ENCODE measurements at regions not wholly inside any gene's neighbourhood (a gene's known extent, or its start where the extent isn't known, plus 50 kb on each side); places are given as distances from the start of the nearest gene placed in this dataset.

DNA sequence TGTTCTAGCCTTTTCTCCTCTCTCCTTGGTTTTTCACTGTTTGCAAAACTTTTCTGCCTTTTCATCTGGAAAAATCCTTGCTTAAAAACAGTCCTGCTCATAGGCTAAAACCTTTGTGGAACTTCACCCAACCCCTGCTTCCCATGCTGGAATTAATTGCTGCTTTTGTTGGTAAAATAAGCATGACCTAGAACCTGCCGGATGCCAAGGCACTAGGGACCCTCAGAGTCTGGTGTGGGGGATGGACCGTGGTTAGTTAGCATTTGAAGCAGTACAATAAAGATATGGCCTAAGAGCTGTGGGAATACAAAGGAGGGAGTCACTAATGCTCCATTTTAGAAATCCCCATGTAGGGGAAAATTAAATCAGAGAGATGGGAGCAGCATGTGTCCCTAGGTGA lies 326.3 kb downstream of the KCNRG start:
- intact Hi-C loops (cut with micrococcal nuclease) = no loop called here
- Histone ChIP-seq H3K27ac (ENCODE audit: low read length in 2 of 2) (no peak overlapping the region), H3K27me3 (replicated peaks in 1 of 4; ENCODE audit: control extremely low read depth in 1 of 4, control insufficient read depth in 3 of 4, insufficient read depth in 4 of 4, low read length in 3 of 4) (no peaks in the 10 kb centered on the region), H2AFZ (ENCODE audit: insufficient read depth, low read depth, low read length, poor library complexity, severe bottlenecking) (no peak overlapping the region), H3K36me3 (replicated peaks in 1 of 2; ENCODE audit: control extremely low read depth in 1 of 2, control insufficient read depth in 1 of 2, extremely low read depth in 1 of 2, insufficient read depth in 2 of 2, low read length in 1 of 2) (peaks cover 0 to 1% of the 10 kb centered on the region in 2 experiments), H3K4me1 (ENCODE audit: control insufficient read depth in 2 of 2, insufficient read depth in 2 of 2, low read length in 2 of 2) (peaks cover 0 to 4% of the 10 kb centered on the region in 2 donors), H3K79me2 (ENCODE audit: control insufficient read depth, insufficient read depth, low read length) (no peaks in the 10 kb centered on the region), H4K20me1 (ENCODE audit: control insufficient read depth, insufficient read depth, low read length, poor library complexity, severe bottlenecking) (no peaks in the 10 kb centered on the region), H3K9me3 (ENCODE audit: control extremely low read depth in 1 of 3, control insufficient read depth in 2 of 3, insufficient read depth in 1 of 3, low read length in 2 of 3) (peaks cover 5 to 11% (median 5%) of the 10 kb centered on the region in 3 donors), H3K4me3 (ENCODE audit: control extremely low read depth in 1 of 5, extremely low read depth in 1 of 5, insufficient read depth in 1 of 5, low read depth in 2 of 5, low read length in 4 of 5) (no peak overlapping the region), H3K4me2 (replicated peaks; ENCODE audit: low read depth, low read length, poor library complexity, severe bottlenecking) (no peak overlapping the region), H3K9ac (ENCODE audit: low read length) (no peak overlapping the region)
- TF ChIP-seq EZH2 (IDR thresholded peaks at IDR 0.05; ENCODE audit: borderline replicate concordance, insufficient read depth, low read depth, low read length, poor library complexity, severe bottlenecking) = no peak
- TF ChIP-seq, protein P1, sequence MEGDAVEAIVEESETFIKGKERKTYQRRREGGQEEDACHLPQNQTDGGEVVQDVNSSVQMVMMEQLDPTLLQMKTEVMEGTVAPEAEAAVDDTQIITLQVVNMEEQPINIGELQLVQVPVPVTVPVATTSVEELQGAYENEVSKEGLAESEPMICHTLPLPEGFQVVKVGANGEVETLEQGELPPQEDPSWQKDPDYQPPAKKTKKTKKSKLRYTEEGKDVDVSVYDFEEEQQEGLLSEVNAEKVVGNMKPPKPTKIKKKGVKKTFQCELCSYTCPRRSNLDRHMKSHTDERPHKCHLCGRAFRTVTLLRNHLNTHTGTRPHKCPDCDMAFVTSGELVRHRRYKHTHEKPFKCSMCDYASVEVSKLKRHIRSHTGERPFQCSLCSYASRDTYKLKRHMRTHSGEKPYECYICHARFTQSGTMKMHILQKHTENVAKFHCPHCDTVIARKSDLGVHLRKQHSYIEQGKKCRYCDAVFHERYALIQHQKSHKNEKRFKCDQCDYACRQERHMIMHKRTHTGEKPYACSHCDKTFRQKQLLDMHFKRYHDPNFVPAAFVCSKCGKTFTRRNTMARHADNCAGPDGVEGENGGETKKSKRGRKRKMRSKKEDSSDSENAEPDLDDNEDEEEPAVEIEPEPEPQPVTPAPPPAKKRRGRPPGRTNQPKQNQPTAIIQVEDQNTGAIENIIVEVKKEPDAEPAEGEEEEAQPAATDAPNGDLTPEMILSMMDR (IDR thresholded peaks at IDR 0.05) = no peak
- ATAC-seq (ENCODE audit: low read depth) = no peak
- whole genome bisulfite sequencing (ENCODE audit: insufficient coverage) = 100% methylated on average over 2 of the region's 2 CpGs
- ChIA-PET POLR2A (no interaction called here), CTCF (no interaction called here)
- Mint-ChIP-seq H3K9me3 (ENCODE audit: insufficient read depth) (no peaks in the 10 kb centered on the region), H3K27me3 (no peaks in the 10 kb centered on the region), H3K4me3 (no peak overlapping the region), H3K4me1 (peaks cover 3% of the 10 kb centered on the region), H3K27ac (no peak overlapping the region)
- no peak for DNase-seq

DNA sequence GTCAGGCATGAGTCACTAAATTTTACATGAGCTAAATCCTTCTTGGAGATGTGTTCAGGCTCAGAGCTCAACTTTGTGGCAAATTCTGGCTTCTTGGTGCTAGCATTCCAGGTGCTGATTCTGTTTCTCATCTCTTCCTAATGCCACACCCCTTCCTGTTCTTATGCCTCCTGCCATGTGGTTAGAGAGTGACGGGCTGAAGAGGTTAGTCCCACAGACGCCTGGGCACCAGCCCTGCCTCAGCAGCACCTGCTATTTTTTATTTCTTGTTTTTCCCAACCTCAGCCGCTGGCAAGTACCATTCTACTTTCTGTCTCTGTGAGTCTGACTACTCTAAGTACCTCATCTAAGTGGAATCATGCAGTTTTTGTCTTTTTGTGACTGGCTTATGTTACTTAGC lies 329.5 kb downstream of the KCNRG start:
- no peak overlapping the region for H3K4me3 Mint-ChIP-seq
- Histone ChIP-seq H3K4me3 (ENCODE audit: control extremely low read depth in 1 of 5, extremely low read depth in 1 of 5, insufficient read depth in 1 of 5, low read depth in 2 of 5, low read length in 4 of 5) (no peak overlapping the region), H3K9me3 (ENCODE audit: control extremely low read depth in 1 of 3, control insufficient read depth in 2 of 3, insufficient read depth in 1 of 3, low read length in 2 of 3) (peaks cover 5 to 11% (median 5%) of the 10 kb centered on the region in 3 donors), H3K79me2 (ENCODE audit: control insufficient read depth, insufficient read depth, low read length) (no peaks in the 10 kb centered on the region), H3K4me2 (replicated peaks; ENCODE audit: low read depth, low read length, poor library complexity, severe bottlenecking) (no peak overlapping the region), H3K36me3 (replicated peaks in 1 of 2; ENCODE audit: control extremely low read depth in 1 of 2, control insufficient read depth in 1 of 2, extremely low read depth in 1 of 2, insufficient read depth in 2 of 2, low read length in 1 of 2) (peaks cover 0 to 1% of the 10 kb centered on the region in 2 experiments), H3K9ac (ENCODE audit: low read length) (no peak overlapping the region), H2AFZ (ENCODE audit: insufficient read depth, low read depth, low read length, poor library complexity, severe bottlenecking) (no peak overlapping the region), H3K4me1 (ENCODE audit: control insufficient read depth in 2 of 2, insufficient read depth in 2 of 2, low read length in 2 of 2) (peaks cover 0 to 4% of the 10 kb centered on the region in 2 donors), H3K27me3 (replicated peaks in 1 of 4; ENCODE audit: control extremely low read depth in 1 of 4, control insufficient read depth in 3 of 4, insufficient read depth in 4 of 4, low read length in 3 of 4) (no peaks in the 10 kb centered on the region), H4K20me1 (ENCODE audit: control insufficient read depth, insufficient read depth, low read length, poor library complexity, severe bottlenecking) (no peaks in the 10 kb centered on the region), H3K27ac (ENCODE audit: low read length in 2 of 2) (no peak overlapping the region)
- ChIA-PET POLR2A (no interaction called here), CTCF (interaction anchor here (1.0 kb wide), 1 partner anchor 456 kb away, joined by 4 read pairs; no protein-coding TSS in a partner anchor)
- H3K9me3 Mint-ChIP-seq (ENCODE audit: insufficient read depth) = no peaks in the 10 kb centered on the region
- intact Hi-C loops (cut with micrococcal nuclease) = no loop called here
- H3K4me1 Mint-ChIP-seq = peaks cover 3% of the 10 kb centered on the region
- no peak for DNase-seq
- TF ChIP-seq EZH2 (IDR thresholded peaks at IDR 0.05; ENCODE audit: borderline replicate concordance, insufficient read depth, low read depth, low read length, poor library complexity, severe bottlenecking) = no peak
- TF ChIP-seq, protein P1 (IDR thresholded peaks at IDR 0.05) = no peak
- ATAC-seq (ENCODE audit: low read depth) = no peak
- no CpG with 5 or more reads among the region's 3 CpGs for WGBS (ENCODE audit: insufficient coverage)
- no peak overlapping the region for H3K27ac Mint-ChIP-seq
- peaks cover 7% of the 10 kb centered on the region for H3K27me3 Mint-ChIP-seq
